ENCODE measurements at regions not wholly inside any gene's neighbourhood (a gene's known extent, or its start where the extent isn't known, plus 50 kb on each side); places are given as distances from the start of the nearest gene placed in this dataset.

DNA sequence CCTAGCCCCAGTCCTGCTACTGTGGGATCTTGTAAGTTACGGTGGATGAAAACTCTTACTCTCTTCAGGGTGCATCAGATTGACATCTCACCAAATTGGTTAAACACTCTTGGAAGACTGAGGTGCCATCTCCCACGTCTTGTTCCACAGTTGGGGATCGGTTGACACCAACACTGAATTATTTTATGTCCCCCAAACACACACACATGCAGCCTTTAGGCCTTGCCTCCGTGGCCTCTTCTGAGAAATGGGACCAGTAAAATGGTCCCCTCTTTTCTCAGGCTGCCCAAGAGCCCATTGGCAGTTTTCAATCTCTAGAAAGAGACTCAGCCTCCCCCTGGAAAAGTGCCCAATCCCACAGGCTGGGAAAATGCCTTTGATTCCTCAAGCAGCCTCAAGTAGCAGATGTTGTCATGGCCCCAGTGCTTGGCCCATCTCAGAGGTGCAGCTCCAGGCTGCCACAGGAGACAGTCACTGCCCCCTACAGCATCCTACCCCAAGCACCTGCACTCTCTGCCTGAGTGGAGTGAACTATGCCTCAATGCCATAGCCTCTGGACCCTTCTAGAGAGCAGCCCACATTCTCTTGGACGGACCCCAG is 163.9 kb downstream of the ANKRD60 start (continued):
- TF ChIP-seq, protein P1, sequence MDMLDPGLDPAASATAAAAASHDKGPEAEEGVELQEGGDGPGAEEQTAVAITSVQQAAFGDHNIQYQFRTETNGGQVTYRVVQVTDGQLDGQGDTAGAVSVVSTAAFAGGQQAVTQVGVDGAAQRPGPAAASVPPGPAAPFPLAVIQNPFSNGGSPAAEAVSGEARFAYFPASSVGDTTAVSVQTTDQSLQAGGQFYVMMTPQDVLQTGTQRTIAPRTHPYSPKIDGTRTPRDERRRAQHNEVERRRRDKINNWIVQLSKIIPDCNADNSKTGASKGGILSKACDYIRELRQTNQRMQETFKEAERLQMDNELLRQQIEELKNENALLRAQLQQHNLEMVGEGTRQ (IDR thresholded peaks at IDR 0.05; ENCODE audit: low read length), result no peak
- TF ChIP-seq TCF12 (IDR thresholded peaks at IDR 0.05; ENCODE audit: low read depth, low read length), result no peak
- TF ChIP-seq, protein P2, sequence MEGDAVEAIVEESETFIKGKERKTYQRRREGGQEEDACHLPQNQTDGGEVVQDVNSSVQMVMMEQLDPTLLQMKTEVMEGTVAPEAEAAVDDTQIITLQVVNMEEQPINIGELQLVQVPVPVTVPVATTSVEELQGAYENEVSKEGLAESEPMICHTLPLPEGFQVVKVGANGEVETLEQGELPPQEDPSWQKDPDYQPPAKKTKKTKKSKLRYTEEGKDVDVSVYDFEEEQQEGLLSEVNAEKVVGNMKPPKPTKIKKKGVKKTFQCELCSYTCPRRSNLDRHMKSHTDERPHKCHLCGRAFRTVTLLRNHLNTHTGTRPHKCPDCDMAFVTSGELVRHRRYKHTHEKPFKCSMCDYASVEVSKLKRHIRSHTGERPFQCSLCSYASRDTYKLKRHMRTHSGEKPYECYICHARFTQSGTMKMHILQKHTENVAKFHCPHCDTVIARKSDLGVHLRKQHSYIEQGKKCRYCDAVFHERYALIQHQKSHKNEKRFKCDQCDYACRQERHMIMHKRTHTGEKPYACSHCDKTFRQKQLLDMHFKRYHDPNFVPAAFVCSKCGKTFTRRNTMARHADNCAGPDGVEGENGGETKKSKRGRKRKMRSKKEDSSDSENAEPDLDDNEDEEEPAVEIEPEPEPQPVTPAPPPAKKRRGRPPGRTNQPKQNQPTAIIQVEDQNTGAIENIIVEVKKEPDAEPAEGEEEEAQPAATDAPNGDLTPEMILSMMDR (IDR thresholded peaks at IDR 0.05; ENCODE audit: control extremely low read depth in 1 of 3, insufficient read depth in 1 of 3, low read depth in 1 of 3, low read length in 3 of 3), result no peak
- TF ChIP-seq JUN (IDR thresholded peaks at IDR 0.05; ENCODE audit: low read depth, low read length), result no peak
- TF ChIP-seq KDM5A (IDR thresholded peaks at IDR 0.05; ENCODE audit: low read length), result no peak

Measured in H1 (cell line).